Epidermal melanocyte (primary cell): ENCODE measurements at regions not wholly inside any gene's neighbourhood (a gene's known extent, or its start where the extent isn't known, plus 50 kb on each side); places are given as distances from the start of the nearest gene placed in this dataset.

Source experiments
- DNase-seq: peaks from one replicate; pipeline ENCODE4 v3.0.0; 2011; ENCODE audit warnings: low spot score; ENCODE audit not compliant: insufficient read length

- no peak for DNase-seq
Observed at GRCh38 chr3:164267053-164267452, 811.2 kb downstream of the SI start.

GRCh38 chr3:164250923-164251322, 827.4 kb downstream of the SI start:
- no peak for DNase-seq

GRCh38 chr3:164236851-164237250, 841.4 kb downstream of the SI start:
- no peak for DNase-seq

- no peak for DNase-seq
Observed at GRCh38 chr3:164235289-164236028, 842.8 kb downstream of the SI start.

- no peak for DNase-seq
Observed at GRCh38 chr3:164233951-164234350, 844.3 kb downstream of the SI start.

GRCh38 chr3:164231718-164232117, 846.6 kb downstream of the SI start:
- no peak for DNase-seq

- DNase-seq, result no peak
Observed at GRCh38 chr3:164230385-164231094, 847.8 kb downstream of the SI start.

- no peak for DNase-seq
Observed at GRCh38 chr3:164224126-164224525, 854.2 kb downstream of the SI start.

- no peak for DNase-seq
Observed at GRCh38 chr3:164222197-164222596, 856.1 kb downstream of the SI start.

GRCh38 chr3:164221297-164221696, 857.0 kb downstream of the SI start:
- DNase-seq, result no peak

- DNase-seq, result no peak
Observed at GRCh38 chr3:164209363-164209762, 868.9 kb downstream of the SI start.

GRCh38 chr3:164208821-164209220, 869.5 kb downstream of the SI start:
- DNase-seq, result no peak

- DNase-seq, result no peak
Observed at GRCh38 chr3:164208048-164208447, 870.2 kb downstream of the SI start.

GRCh38 chr3:164200053-164200823, 878.1 kb downstream of the SI start:
- DNase-seq, result no peak

GRCh38 chr3:164196477-164196876, 881.8 kb downstream of the SI start:
- DNase-seq, result no peak

- DNase-seq, result no peak
Observed at GRCh38 chr3:164194842-164195241, 883.5 kb downstream of the SI start.

GRCh38 chr3:164192974-164193373, 885.3 kb downstream of the SI start:
- DNase-seq, result no peak

GRCh38 chr3:164190566-164190965, 887.7 kb downstream of the SI start:
- no peak for DNase-seq

GRCh38 chr3:164186095-164186494, 892.2 kb downstream of the SI start:
- DNase-seq, result no peak

- no peak for DNase-seq
Observed at GRCh38 chr3:164179110-164179774, 899.1 kb downstream of the SI start.

- DNase-seq, result no peak
Observed at GRCh38 chr3:164174059-164174458, 904.2 kb downstream of the SI start.

- no peak for DNase-seq
Observed at GRCh38 chr3:164155400-164155799, 922.9 kb downstream of the SI start.
